DOHH2 (cell line): ENCODE measurements at regions not wholly inside any gene's neighbourhood (a gene's known extent, or its start where the extent isn't known, plus 50 kb on each side); places are given as distances from the start of the nearest gene placed in this dataset.

Source experiments
- EZH2phosphoT487 ChIP-seq: fragments of 200-600 bp; sonication (generic); IDR thresholded peaks from 2 replicates; pipeline ENCODE4 v1.6.1; 2017; ENCODE audit warnings: borderline replicate concordance, mild to moderate bottlenecking, antibody characterized with exemption, low read length, moderate library complexity, mixed read lengths
- TF ChIP-seq, protein P1 (sequence below): fragments of 200-600 bp; sonication (generic); IDR thresholded peaks from one replicate; pipeline ENCODE4 v1.5.1; 2014; ENCODE audit warnings: antibody characterized with exemption, mild to moderate bottlenecking, low read depth, low read length; ENCODE audit not compliant: poor library complexity, severe bottlenecking

- TF ChIP-seq EZH2phosphoT487: no peak
- TF ChIP-seq, protein P1, sequence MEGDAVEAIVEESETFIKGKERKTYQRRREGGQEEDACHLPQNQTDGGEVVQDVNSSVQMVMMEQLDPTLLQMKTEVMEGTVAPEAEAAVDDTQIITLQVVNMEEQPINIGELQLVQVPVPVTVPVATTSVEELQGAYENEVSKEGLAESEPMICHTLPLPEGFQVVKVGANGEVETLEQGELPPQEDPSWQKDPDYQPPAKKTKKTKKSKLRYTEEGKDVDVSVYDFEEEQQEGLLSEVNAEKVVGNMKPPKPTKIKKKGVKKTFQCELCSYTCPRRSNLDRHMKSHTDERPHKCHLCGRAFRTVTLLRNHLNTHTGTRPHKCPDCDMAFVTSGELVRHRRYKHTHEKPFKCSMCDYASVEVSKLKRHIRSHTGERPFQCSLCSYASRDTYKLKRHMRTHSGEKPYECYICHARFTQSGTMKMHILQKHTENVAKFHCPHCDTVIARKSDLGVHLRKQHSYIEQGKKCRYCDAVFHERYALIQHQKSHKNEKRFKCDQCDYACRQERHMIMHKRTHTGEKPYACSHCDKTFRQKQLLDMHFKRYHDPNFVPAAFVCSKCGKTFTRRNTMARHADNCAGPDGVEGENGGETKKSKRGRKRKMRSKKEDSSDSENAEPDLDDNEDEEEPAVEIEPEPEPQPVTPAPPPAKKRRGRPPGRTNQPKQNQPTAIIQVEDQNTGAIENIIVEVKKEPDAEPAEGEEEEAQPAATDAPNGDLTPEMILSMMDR: no peak
Observed at GRCh38 chr7:116148108-116148507, 62.2 kb upstream of the TES start.
